Prostate gland (tissue), 2 donors: ENCODE measurements at regions not wholly inside any gene's neighbourhood (a gene's known extent, or its start where the extent isn't known, plus 50 kb on each side); places are given as distances from the start of the nearest gene placed in this dataset.

Experiments used
- CTCF ChIP-seq, 4 experiments: fragments of 200-600 bp in 2 of 4; fragments of 450-650 bp in 2 of 4; sonication (generic) in 2 of 4; IDR thresholded peaks; 1 replicate in 3 of 4; 2 replicates in 1 of 4; pipeline ENCODE4 v1.5.1; 2016 to 2019; ENCODE audit warnings: antibody characterized with exemption in 4 of 4, mild to moderate bottlenecking in 2 of 4, moderate library complexity in 2 of 4
- POLR2A ChIP-seq: fragments of 450-650 bp; IDR thresholded peaks from one replicate; pipeline ENCODE4 v1.6.1; 2016; ENCODE audit warnings: antibody characterized with exemption, mild to moderate bottlenecking

- TF ChIP-seq POLR2A (no peak), CTCF (IDR thresholded peaks at IDR 0.05) (no peak)
These were observed 93.1 kb upstream of the NPVF start for GRCh38 chr7:25321424-25321823.
